GM10266 (cell line): ENCODE measurements at regions not wholly inside any gene's neighbourhood (a gene's known extent, or its start where the extent isn't known, plus 50 kb on each side); places are given as distances from the start of the nearest gene placed in this dataset.

ENCODE experiments used
- DNase-seq: peaks from one replicate; pipeline ENCODE4 v3.0.0; 2012; ENCODE audit errors: extremely low spot score
- CTCF ChIP-seq: IDR thresholded peaks from 2 replicates; pipeline ENCODE4 v1.5.1; 2012; ENCODE audit warnings: mild to moderate bottlenecking, low read depth; ENCODE audit not compliant: control insufficient read depth, insufficient read depth; ENCODE audit errors: missing control alignments

- no peak for DNase-seq
- TF ChIP-seq CTCF = no peak
Observed at GRCh38 chr1:14011132-14011531, 311.1 kb downstream of the PRDM2 start.

DNA sequence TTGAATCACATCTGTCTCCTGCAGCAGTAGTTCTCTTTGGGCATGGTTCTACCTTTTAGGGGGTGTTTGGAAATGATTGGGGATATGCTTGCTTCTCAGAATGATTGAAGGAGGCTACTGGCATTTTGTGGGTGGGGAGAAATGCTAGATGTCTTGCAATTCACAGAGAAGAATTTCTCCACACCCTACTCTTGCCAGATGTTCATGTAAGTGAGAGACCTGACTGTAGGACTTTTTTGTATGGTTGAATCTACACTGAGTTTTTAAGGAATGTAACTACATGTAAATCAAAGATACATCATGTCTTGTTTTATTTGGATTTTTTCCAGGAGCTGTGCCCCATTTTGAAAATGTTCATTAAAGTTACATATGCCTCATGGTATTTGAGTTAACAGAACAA is 311.9 kb downstream of the PRDM2 start:
- no peak for DNase-seq
- no peak for TF ChIP-seq CTCF

GRCh38 chr1:14014929-14015328 is 314.9 kb downstream of the PRDM2 start:
- TF ChIP-seq CTCF = no peak

DNA sequence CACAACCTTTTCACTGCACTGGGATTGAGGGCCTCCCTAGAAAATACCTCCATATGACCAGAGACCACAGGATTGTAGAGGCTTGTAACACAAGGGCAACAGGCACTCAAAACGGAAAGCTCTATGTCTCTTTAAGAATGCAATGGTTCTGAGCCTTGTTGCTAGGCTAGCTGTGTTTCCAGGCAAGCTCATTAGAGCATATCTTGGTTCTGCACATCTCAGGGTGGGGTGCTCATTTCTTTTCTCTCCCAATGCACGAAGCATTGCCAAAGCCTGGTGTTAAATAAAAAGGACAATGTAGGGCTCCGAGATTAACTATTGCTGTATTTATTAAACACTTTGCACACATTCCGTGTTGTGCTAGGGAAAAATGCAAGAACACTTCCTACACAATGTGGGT is 315.9 kb downstream of the PRDM2 start:
- no peak for DNase-seq
- no peak for TF ChIP-seq CTCF

More at GRCh38 chr1:14014929-14015328, 314.9 kb downstream of the PRDM2 start:
- DNase-seq = no peak

DNA sequence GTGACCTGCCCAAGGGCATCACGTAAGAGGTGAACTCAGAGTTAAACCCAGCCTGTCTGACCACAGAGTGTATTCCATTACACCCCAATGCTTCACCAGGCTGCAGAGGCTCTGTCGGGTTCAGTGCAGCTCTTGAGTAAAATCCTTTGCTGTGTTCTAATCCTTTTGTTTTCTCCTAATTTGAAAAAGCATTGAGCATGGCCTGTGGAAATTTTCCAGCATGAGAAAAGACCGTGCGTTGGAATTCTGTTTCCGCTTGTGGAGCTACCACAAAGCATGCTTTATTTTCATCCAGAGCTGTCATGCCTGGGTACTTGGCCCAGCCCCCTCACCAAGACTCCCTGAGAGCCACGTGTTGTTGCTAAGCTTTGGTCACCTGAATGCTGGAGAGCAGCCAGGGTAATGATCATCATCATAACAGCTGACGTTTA is 317.6 kb downstream of the PRDM2 start:
- no peak for DNase-seq
- no peak for TF ChIP-seq CTCF

- no peak for DNase-seq
- no peak for TF ChIP-seq CTCF
Observed at GRCh38 chr1:14019461-14019860, 319.5 kb downstream of the PRDM2 start.

- TF ChIP-seq CTCF = no peak
- DNase-seq = no peak
Observed at GRCh38 chr1:14020006-14020405, 320.0 kb downstream of the PRDM2 start.

GRCh38 chr1:14027099-14027498 is 327.1 kb downstream of the PRDM2 start:
- no peak for DNase-seq
- TF ChIP-seq CTCF = no peak
